HG03060 (cell line): ENCODE measurements at regions not wholly inside any gene's neighbourhood (a gene's known extent, or its start where the extent isn't known, plus 50 kb on each side); places are given as distances from the start of the nearest gene placed in this dataset.

Experiments used
- ATAC-seq: cut with Tn5 transposase; IDR thresholded peaks from one replicate; pipeline ENCODE4 v1.9.1; 2021; ENCODE audit warnings: low read depth, moderate number of reproducible peaks; ENCODE audit not compliant: unreplicated experiment

- peak; percentile 87 for ATAC-seq
These were observed 63.6 kb downstream of the SPINK2 start for GRCh38 chr4:56757821-56758411.

- peak; percentile 27 for ATAC-seq
These were observed 64.2 kb downstream of the SPINK2 start for GRCh38 chr4:56757261-56757746.

GRCh38 chr4:56755901-56756300 lies 65.6 kb downstream of the SPINK2 start:
- ATAC-seq = no peak

GRCh38 chr4:56752985-56753384 lies 68.5 kb downstream of the SPINK2 start:
- ATAC-seq = no peak

GRCh38 chr4:56750231-56750630 lies 69.1 kb upstream of the HOPX start:
- ATAC-seq = no peak

GRCh38 chr4:56748271-56748670 lies 67.2 kb upstream of the HOPX start:
- ATAC-seq = no peak

DNA sequence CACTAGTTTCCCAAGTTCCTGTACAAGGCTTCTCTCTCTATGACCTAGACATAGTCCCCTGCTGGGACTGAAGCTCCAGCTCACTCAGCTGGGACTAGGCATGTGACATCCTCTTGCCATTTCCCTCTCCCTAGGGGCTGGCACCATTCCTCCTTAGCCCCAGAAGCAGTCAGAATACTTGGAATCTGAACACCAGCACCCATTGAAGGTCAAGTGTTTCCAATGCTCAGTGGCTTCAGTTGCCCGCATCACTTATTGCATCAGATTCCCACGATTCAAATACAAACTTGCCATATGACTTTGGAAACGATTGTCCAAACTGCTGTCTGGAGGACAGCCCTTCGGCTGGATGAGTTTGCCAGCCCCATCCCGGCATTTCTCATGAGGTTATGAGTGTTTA lies 65.5 kb upstream of the HOPX start:
- no peak for ATAC-seq

DNA sequence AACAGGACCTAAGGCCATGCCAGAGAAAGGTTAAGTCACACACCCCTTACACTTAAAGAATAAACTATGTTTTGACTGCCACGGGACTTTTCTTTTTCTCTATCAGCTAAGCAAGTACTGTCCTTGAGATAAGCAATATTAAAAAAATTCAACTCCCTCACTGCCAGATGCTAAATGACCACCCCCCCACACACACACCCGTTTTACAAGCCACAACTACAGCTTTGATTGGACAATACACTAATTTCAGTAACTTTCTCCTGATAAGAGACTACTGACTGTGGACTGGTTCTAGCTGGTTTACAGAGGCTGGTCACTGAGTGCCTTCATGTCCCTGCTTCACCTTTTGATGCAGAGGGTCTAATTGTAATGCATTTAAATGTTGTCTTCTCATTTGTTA lies 63.9 kb upstream of the HOPX start:
- no peak for ATAC-seq

- ATAC-seq = no peak
These were observed 62.9 kb upstream of the HOPX start for GRCh38 chr4:56744030-56744429.

GRCh38 chr4:56743550-56743949 lies 62.5 kb upstream of the HOPX start:
- ATAC-seq = no peak

DNA sequence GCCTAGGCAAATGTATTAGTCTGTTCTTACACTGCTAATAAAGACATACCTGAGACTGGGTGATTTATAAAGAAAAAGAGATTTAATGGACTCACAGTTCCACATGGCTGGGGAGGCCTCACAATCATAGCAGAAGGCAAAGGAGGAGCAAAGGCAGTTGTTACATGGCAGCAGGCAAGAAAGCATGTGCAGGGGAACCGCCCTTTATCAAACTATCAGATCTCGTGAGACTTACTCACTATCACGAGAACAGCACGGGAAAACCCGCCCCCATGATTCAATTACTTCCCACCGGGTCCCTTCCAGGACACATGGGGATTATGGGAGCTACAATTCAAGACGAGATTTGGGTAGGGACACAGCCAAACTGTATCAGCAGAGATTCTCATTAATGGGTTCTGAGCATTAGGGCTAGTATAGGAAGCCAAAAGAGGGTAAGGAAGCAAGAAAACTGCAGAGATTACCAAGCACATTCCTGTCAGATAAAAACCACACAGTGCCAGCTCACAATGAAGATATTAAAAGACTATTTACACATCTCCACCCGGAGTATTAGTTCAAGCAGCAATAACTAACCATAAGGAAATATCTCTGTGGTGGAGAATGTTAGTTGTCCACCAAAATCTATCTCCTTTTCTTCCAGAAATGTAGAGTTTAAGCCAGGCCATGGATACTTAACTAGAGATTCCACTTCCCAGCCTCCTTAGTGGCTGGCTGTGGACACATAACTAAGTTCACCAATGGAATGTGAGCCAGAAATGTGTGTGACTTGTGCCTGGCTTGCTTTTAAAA lies 61.2 kb upstream of the HOPX start:
- no peak for ATAC-seq

GRCh38 chr4:56741595-56741994 lies 60.5 kb upstream of the HOPX start:
- no peak for ATAC-seq

DNA sequence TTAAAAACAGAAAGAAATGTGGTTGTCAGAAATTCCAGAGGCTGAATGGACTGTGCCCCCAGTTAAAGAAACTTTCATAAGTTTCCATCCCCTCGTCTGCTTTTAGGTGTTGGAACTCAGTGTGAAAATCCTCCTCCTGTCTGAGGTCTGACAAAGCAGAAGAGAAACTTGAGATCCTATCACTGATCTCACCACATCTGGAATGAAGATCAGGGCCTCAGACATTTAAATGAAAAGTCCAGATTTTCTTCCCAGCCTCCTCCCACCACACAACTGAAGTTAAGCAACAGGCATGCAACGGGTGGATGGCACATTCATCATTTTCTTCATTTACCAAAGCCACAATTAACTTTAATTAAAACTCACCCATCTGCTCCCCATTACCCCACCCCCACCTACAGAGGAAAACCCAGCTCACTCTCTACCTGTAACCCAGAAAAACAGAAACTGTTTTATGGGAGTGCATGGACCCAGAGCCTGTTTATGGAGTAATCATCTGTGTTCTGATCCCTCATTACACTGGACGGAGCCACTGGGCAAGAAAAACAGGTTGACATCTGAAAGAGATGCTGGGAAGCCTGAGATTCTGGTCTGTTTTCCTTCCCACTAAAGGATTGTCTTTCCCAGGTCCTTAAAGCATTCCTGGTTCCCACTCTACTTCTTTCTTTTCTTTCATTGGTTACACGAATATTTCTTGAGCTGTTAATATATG lies 58.1 kb upstream of the HOPX start:
- no peak for ATAC-seq

DNA sequence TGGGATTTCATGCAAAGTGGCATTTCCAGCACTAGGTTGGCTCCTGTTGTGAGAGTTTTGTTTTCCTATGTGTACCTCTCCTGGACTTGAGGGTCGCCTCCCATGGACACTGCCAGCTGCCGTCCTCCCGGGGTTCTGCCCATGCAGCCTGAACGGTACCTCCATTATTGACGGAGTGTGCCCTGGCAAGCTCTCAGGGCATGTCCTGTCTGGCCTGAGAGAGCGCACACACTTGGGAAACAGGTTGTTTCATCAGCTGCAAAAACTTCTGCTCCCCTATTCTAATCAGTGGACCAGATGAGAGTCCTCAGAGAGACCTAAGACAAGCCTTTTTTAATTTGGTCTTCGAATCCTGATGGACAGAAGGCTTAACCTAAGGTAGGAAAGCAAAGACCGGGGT lies 56.6 kb upstream of the HOPX start:
- no peak for ATAC-seq

GRCh38 chr4:56733352-56733751 lies 52.3 kb upstream of the HOPX start:
- ATAC-seq = no peak

DNA sequence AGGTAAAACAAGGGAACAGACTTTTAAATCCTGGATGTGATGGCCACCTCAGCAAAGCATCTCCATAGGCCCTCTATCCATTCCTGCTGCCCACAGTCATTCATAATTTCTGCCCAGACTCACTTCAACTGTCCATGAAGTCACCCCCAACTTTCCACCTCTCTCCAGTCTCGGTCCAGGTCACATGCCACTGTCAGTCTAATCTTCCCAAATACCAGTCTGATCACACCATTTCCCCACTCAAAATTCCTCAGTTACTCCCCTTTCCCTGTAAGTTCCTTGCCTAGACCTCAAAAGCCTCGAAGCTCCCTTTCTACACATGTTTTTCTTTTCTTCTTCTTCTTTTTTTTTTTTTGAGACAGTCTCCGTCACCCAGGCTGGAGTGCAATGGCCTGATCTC lies 51.2 kb upstream of the HOPX start:
- no peak for ATAC-seq

DNA sequence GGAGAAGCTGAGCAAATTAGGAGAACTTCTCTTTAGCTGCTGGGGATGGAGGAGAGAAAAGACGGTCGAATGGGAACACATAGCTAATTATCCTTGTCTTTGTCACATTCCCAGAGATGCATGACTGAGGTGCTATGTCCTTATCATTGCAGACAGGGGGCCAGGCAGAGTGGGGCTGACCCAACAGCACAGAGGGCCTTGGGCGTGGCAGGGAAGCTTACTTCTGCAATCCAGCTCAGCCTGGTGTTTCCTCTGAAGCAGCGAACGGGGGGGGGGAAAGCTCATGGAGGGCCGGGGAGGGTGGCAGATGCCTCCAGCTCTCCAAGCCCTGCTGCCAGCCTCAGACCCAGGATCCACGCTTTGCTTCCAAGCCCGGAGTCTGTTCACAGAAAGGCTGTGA lies 50.8 kb upstream of the HOPX start:
- no peak for ATAC-seq
